Medulla oblongata (tissue), 1 donor: ENCODE measurements at regions not wholly inside any gene's neighbourhood (a gene's known extent, or its start where the extent isn't known, plus 50 kb on each side); places are given as distances from the start of the nearest gene placed in this dataset.

ENCODE experiments used
- DNase-seq: peaks from one replicate; pipeline ENCODE4 v3.0.0-alpha.2; 2015; ENCODE audit errors: extremely low spot score

DNA sequence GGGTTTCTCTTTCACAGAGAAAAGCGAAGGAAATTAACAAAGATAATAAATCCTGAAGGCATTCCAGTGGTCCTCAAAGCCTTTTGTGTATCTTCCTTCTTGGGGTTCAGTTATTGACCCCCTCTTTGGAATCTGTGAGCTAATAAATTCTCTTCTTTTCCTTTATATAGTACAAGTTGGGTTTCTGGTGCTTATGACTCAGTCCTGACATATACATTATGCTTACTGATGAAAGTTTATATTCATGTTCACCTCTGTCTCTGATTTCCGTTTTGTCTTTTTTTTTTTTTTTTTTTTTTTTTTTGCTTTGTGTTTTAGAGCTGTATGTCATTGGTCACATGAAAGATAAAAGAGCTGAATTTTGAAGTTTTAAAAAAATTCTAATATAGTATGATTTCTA is 230.7 kb upstream of the RBMS3 start:
- DNase-seq = no peak

DNA sequence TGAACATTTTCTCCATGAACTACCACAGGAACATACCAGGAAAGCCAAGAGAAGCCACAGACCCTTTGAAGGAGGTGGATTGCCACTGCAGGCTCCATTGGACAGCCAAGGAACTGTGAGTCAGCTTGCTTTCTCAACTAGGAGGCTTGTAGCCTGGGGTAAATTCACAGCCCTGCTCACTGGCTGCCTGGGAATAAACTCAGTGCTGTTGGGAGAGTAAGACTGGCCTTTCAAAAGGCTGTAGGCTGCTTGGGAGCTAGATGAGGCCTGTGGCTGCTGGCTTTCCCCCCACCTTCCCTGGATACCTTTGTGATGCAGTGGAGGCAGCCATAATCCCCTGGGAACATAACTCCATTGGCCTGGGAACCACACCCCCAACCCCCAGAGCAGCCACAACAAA is 223.5 kb upstream of the RBMS3 start:
- no peak for DNase-seq

DNA sequence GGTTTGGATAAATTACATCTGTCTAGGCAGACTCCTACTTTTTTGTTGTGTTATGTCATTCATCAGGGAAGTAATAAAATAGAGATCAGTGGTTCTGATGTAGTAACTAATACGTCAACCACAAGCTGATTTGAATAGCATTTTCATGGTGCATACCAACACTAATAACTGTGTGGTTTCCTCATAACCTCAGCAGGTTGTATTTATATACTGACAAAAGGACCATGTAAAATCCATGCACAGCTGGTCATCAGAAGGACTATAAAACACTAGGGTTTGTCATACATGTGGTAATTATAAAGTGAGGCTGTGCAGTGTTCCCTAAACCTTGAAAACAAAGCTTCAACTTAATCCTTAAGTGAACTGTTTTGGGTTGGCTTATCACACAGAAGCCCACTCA is 216.8 kb upstream of the RBMS3 start:
- no peak for DNase-seq

DNA sequence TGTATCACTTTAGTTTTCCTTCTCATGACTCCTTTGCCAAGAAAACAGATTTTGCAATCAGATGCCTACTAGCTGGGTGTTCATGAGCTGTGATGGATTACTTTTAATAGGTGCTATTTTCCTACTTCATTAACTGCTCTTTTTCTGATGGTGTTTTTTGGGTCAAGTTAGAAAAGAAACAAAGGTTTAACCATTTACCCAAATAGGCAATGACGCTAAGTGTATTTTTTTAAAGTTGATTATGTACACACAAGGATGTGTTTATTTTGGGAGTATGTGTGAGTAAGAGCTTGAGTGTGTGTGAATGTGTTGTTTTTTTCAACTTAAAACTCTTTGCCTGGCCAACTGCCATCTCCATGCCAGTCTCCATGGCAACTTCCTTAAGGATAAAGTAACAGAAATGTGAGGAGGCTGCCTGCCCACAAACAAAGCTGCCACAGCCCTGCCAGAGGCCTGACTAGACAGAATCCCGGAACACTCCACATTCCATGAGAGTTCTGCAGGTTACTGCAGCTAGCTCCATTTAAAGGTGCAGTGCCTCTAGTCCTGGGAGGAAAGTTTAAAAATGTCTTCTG is 215.6 kb upstream of the RBMS3 start:
- DNase-seq = peak; percentile 60

DNA sequence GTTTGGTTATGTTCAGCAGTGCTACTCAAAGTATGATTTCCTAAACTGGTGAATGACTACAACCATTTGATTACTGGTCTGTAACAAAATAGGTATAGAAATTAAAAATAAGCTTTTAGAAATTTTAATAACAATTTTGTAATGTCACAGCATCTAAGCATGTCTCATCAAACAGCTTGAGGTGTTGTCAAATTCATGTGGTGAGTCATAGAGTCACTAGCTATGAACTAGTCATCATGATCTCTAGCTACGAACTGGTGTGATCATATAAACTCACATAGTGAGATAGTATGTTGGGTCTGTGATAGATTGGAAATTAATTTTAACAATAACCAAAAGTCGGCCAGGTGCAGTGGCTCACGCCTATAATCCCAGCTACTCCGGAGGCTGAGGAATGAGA is 213.9 kb upstream of the RBMS3 start:
- DNase-seq = no peak

DNA sequence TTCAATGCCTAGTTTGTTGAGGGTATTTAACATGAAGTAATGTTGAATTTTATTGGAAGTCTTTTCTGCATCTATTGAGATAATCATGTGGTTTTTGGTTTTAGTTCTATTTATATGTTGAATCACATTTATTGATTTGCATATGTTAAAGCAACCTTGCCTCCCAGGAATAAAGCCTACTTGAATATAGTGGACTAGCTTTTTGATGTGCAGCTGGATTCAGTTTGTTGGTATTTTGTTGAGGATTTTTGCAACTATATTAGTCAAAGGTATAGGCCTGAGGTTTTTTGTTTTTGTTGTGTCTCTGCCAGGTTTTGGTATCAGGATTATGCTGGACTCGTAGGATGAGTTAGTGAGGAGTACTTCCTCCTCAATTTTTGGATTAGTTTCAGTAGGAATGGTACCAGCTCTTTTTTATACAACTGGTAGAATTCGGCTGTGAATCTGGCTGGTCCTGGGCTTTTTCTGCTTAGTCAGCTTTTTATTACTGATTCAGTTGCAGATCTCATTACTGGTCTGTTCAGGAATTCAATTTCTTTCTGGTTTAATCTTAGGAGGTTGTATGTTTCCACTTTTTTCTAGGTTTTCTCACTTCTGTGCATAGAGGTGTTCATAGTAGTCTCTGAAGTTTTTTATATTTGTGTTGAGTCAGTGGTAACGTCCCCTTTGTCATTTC is 209.8 kb upstream of the RBMS3 start:
- no peak for DNase-seq

DNA sequence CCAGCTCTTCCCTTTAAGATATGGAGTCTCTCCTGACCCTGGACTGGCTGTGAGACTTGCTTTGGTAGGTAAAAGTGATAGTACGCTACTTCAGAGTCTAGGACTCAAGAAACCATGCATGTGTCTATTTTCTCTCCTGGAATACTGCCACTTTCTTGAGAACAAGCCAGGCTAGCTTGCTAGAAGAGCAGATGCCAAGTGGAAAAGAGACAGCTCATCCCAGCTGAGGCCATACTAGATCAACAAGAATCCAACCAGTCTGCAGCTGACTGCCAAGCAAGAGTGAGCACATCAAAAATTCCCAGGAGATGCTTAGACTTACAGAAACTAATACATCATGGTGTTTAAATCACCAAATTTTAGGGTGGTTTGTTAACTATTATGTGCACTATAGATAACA is 208.3 kb upstream of the RBMS3 start:
- no peak for DNase-seq

DNA sequence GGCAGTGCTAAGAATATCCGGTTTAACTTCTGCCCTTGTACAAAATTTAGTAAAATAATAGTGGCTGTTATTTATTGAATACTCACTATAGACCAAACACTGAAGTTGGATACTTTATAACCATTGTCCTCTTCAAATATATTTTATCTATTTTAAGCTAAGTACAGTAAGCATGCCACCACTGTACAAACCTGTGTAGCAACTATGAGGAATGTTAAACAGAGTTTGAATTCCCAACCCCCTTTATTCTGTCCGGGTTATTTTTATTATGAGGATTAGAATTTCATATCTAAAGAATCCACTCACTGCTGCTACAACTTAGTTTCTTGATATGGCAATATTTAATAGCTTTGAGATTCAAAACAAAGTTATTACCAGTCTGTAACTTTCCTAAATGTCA is 203.5 kb upstream of the RBMS3 start:
- DNase-seq = no peak

DNA sequence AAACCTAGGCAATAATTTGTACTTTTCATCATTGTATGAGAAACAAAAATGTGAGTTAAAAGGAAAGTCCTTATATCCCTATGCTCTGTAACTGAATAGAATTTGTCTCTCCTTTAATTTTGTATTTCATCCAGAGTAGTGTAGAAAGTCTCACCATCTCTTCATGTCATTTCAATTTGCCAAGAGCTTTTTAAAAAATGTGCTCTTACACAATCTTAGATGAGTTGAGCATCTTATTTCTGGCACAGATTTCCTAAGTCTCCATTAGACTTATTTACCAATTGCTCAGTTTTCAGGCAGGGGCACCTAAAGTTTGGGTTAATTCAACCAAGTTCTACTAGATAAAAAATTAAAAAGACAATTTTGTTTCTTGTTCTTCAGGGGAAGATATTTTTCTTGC is 201.5 kb upstream of the RBMS3 start:
- no peak for DNase-seq

DNA sequence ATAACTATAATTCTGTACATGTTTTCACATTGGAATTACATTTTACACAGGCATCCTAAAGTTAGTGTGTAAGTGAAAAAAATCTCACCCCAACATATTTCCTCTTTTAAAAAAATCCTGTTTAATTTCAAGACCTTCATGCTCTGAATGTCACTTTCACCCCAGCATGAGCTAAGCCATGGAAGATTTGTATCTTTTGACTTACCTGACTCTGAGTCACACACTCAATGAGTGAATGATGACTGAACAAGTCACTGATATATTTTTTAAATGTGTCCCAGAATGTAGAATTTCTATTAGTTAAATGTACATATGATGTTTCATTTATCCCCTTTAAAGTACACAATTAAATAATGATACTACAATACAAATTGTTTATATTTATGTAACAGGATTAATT is 199.9 kb upstream of the RBMS3 start:
- DNase-seq = no peak

DNA sequence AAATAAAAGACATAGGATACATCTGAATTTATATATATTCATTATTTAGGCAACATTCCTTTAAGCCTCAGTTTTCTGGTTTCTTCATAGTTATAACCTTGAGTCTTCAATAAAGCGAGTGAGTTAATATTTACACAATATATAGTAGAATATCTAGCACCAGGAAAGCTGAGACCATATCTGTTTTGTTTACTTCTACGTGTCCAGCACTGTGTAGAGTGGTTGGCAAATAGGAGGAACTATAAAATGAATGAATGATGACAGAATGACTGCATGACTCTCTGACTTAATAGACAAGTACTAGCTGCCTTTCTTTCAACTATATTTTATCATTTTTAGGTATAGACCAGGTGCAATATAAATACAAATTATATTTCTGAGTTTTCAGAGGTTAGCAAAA is 197.8 kb upstream of the RBMS3 start:
- no peak for DNase-seq

DNA sequence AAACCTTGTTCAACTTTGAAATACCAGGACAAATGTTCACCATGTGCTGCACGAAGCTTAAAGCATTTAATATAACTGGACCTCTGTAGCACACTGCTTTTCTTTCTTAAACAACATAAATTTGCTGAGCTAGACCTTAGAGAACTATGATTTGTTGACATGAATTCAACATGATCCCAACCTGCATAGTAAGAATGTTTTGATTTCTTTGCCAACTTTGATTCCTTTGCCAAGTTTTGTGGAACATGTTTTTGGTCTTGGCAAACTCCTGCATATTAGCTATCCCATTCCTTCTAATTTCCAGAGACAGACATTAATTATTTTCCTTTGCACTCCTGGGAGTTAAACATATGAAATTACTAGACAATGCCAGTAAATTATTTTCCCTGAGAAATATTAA is 197.2 kb upstream of the RBMS3 start:
- no peak for DNase-seq

DNA sequence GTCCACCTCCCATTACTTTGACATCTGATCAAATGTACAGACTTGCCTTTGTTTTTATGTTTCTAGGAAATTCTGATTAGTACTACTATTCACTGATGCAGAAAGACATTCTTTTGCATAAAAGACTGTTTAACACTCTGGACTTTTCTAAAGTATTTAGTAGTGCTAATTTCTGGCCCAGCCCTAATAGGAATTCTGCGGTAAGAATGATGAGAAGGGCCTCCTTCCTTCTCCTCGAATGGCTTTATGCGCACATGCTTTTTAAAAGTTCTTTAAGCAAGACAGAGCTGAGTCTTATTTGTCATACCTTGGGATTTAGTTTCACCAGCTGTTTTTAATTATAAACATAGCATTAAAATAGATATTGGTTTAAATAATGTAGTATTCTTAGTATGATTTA is 192.3 kb upstream of the RBMS3 start:
- DNase-seq = no peak

DNA sequence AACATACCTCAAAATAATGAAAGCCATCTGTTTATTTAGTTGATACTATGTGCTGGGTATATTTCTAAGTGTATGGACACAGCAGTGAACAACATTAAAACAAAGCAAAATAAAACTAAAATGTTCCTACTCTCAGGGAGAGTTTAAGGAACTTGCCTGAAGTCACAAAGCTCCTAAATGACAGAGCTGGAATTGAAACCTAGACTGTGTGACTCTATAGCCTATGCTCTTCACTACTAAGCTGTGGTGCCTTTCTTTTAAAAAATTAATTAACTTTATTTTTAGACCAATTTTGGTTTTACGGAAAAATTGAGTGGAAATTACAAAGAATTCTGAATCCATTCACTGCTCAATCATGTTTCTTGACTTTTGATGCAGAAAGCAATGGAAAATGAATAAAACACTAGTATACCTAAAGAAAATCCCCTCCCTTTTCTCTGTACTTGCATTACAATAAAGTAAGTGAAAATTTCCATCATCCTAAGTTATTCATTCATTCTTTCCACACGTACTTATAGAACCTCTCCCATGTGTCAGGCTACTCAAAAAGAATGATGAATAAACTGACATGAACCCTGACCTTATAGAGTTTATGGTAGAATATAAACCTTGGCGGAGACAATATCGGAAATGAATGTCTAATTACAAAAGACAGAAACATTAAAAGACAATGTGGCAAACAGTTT is 189.8 kb upstream of the RBMS3 start:
- no peak for DNase-seq

DNA sequence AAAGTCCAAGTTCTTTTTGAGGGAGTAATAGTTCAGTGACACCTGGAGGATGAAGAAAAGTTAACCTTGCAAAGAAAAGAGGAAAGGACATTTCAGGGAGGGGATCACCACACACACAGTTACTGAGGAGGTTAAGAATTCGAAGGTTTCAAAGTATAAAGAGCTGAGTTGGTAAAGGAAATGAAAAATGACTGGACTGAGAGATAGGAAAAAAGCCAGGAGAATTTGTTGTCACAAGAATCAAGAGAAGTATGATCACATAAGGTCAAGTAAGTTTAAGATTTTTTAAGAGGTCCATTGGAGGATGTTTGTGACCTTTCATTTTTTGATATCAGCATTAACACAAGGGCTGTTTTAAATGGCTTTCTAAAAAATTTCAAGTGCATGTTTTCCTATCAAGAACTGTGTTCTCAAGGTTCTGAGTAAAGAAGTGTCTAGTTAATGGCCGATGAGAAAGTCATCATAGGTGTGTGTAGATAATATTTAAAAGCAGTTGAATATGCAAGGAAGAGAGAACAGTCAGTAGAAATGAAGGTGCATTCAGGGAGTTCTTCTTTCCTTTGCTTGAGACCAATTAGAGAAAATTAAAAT is 189.2 kb upstream of the RBMS3 start:
- no peak for DNase-seq

DNA sequence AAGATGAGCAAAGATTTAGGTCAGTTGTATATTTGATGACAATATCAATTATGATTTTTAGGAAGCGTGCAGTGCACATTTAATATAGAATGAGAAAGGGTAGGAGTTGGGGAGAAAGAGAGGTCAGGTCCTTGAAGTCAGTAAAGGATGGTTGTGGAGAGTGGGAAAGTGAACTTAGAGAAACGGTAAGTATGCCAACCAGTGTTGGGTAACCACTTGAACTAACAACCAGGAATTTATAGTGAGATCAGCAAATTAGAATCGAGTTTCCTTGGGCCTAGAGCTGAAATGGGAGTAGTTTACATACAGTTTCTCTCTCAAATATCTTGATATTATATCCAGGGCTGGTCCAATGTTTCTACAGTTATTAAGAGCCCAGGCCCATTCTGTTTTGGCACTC is 188.5 kb upstream of the RBMS3 start:
- no peak for DNase-seq

DNA sequence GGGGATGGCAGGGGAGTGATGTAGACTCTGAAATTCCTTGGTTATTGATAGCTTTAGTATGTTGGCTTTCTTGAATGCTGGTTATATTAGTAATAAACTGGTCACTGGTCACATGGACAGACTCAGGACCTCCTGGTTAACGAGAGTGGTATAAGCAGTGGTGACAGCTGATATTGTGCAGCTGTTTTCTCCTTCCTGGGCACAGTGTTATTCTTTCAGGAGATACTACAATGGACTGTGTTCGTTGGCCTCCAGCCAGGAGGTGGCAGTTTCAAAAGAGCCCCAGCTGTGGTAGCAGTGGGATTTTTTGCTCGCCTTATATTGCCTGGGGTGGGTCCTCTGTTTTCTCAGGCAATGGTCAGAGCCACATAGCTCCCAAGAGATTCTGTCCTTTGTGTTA is 181.6 kb upstream of the RBMS3 start:
- no peak for DNase-seq

DNA sequence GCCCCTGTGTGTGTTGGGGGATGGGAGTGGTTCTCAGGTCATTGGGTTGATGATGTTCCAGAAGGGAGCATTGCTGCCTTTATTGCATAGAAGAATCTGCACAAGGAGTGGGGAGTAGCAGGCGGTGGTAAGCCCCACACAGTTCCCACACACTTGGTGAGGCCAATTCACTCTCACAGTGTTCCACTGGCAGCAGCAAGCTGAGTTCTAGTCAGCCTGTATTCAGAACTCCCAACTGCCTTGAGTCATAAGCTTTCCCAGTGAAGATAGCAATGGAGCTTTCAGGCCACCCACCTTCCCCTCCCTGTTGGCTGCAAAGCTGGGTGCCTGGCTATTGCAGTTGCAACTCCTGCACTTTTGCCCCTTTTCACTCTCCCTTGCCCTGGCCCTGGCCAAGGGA is 181.1 kb upstream of the RBMS3 start:
- DNase-seq = no peak

DNA sequence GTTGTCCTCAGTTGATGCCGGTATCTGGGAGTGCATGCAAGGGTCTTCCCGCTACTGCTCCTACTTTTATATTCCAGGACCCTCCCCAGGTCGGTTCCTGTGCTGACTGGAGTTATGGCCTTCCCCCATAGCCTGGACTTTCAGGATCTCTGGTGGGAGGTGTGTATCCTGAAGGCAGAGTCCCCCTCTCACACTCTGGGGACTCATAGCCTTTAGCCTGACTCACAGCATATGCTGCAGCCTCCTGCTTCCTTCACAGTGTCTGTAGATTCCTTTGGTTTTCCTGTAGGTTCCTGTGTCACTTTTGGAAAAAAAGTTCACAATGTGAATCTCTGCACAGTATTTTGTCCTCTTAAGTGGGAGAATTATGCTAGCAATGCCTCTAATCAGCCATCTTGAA is 180.6 kb upstream of the RBMS3 start:
- no peak for DNase-seq

DNA sequence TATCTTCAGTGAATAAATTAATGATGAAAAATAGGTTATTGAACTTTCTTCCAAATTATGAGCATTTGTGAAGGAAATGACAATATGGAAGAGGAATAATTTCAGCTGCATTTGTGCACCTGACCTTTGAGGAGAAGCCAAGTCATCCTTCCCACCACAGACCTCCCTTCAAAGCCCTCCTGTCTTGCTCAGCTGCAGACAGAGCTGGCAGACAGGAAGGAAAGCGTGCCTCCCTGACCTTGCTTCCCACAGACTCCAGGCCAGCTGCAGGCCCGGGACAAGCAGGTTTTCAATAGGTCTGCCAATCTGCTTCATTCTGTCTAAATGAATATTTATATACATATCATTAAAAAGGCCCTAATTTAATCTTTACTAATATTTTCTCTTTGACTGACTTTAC is 152.9 kb upstream of the RBMS3 start:
- DNase-seq = no peak

DNA sequence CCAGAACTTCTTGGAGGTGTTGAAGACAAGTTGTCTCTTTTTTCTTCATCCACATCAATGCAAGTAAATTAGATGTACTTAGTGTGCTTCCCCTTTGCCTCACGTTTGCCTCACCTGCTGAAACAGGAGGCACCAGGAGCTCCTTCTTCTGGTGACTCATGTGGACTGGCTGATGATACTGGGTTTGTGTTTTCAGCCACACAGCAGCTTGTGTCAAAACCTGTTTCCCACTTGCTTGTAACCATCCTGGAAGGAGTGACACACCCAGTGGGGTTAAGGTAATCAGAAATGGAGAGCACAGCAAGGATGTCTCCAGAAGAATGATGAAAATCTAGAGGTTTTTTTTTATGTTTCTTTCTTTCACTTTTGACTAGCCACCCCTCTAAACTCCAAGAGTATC is 143.3 kb upstream of the RBMS3 start:
- no peak for DNase-seq

DNA sequence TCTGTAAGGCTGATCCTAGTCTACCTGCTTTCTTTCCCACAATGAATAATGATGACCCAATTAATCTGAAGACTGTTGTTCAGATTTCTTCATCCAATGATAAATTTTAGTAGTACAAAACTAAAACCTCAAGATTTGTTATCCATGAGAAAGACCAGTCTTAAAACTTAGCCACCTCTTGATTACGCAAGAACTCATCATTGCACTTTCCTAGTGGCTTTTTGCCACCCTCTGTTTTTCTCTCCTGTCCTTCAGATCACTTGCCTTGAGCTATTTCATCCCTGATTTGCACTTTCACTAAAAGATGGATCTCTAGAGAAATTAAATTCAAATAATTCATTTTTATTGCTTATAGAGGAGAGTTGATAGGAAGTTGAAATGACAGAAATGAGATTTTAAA is 142.7 kb upstream of the RBMS3 start:
- DNase-seq = no peak

DNA sequence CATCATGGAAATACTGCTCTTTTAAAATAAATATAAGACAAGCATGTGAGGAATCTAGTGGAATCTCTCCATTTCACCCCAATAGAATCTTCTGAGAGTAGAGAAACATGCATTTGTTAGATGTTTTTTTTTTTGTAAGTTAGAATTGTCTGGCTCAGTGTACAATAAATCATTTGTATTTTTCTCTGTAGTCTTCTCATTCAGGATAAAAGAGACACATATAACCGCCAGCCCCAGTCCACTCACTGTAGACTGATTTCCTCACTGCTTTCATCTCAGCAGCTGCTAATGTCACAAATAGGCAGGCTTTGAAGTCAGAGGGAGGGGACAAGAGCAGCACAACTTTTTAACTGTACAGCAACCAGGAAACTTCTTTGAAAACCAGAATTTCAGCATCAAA is 140.2 kb upstream of the RBMS3 start:
- peak; percentile 49 for DNase-seq
